ENCODE measurements at regions not wholly inside any gene's neighbourhood (a gene's known extent, or its start where the extent isn't known, plus 50 kb on each side); places are given as distances from the start of the nearest gene placed in this dataset.

DNA sequence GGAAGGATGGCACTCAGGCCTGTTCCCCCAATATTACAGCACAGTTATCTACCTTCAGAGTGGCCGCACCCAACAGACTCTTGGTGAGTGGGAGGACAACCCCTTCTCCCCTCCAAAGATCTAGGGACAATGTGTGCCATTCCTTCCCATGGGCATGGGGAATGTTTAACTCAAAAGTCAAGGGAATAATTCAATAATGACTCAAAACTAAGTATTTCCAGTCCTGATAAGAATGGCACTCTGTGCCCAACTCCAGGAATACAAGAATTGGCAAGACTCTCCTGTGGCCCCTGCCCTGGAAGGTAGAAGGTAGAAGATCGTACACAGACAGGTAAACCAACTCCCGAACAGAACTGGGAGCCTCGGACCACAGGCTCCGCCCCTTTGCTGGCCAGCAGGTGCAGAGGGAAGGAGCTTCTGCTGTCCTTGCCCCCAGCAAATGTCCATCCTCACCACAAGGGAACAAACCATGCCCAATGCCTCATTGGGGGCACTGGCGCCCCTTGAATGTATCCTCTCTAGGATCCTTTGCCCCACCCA, 514.0 kb downstream of the NPHP4 start:
- WGBS (ENCODE audit: insufficient coverage, low coverage, low lambda C conversion rate, missing lambda C conversion rate) = 67% methylated on average over 1 of the region's 6 CpGs
- Histone ChIP-seq H3K4me1 (no peaks in the 10 kb centered on the region), H3K4me3 (no peak overlapping the region), H3K9me3 (no peaks in the 10 kb centered on the region), H3K27ac (no peak overlapping the region), H3K36me3 (no peaks in the 10 kb centered on the region), H3K27me3 (no peaks in the 10 kb centered on the region)
- no peak for DNase-seq
- ATAC-seq = no peak
- intact Hi-C loops (cut with DNase I) = no loop called here
- no peak for TF ChIP-seq POLR2A (IDR thresholded peaks at IDR 0.05)
- TF ChIP-seq, protein P1, sequence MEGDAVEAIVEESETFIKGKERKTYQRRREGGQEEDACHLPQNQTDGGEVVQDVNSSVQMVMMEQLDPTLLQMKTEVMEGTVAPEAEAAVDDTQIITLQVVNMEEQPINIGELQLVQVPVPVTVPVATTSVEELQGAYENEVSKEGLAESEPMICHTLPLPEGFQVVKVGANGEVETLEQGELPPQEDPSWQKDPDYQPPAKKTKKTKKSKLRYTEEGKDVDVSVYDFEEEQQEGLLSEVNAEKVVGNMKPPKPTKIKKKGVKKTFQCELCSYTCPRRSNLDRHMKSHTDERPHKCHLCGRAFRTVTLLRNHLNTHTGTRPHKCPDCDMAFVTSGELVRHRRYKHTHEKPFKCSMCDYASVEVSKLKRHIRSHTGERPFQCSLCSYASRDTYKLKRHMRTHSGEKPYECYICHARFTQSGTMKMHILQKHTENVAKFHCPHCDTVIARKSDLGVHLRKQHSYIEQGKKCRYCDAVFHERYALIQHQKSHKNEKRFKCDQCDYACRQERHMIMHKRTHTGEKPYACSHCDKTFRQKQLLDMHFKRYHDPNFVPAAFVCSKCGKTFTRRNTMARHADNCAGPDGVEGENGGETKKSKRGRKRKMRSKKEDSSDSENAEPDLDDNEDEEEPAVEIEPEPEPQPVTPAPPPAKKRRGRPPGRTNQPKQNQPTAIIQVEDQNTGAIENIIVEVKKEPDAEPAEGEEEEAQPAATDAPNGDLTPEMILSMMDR (IDR thresholded peaks at IDR 0.05) = no peak

DNA sequence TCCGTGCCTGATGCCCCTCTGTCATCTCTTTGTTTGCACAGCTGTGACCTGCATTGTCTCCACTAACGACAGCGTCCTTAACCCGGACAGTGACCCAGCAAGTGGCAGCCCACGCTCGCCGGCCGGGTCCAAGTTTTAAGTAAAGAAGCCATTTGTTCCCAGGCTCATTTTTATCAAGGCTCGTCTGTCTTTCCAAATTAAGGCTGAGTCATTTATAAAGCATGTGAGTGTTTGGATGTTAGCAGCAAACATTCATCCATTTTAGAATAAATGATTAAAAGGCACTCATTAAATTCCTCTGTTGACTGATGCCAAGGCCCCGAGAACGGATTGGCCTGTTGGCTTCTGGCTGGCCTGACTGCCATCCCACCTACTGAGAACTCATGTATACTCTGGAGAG, 514.5 kb downstream of the NPHP4 start:
- no peak for ATAC-seq
- Histone ChIP-seq H3K9me3 (no peaks in the 10 kb centered on the region), H3K4me3 (no peak overlapping the region), H3K4me1 (no peaks in the 10 kb centered on the region), H3K27me3 (no peaks in the 10 kb centered on the region), H3K27ac (no peak overlapping the region), H3K36me3 (no peaks in the 10 kb centered on the region)
- 40% methylated on average over 11 of the region's 11 CpGs for WGBS (ENCODE audit: insufficient coverage, low coverage, low lambda C conversion rate, missing lambda C conversion rate)
- no peak for DNase-seq
- TF ChIP-seq POLR2A (IDR thresholded peaks at IDR 0.05) = no peak
- TF ChIP-seq, protein P1 (IDR thresholded peaks at IDR 0.05) = no peak
- intact Hi-C loops (cut with DNase I) = no loop called here

DNA sequence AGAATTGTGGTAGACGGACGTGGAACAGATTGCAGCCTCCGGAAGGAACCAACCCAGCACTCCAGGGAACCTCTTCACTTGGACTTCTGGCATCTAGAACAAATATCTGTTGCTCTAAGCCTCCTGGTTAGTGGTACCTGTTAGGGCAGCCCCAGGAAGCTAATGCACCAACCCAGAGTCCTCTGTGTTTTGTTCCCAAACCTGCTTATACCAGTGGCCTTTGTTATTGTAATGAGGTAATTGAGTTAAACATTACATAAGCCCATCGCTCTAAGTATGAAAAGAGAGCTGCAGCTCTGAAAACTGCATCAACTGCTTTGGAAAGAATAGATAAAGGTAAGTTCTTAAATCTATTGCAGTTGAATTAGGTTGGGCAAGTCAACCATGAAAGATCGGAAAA, 516.7 kb downstream of the NPHP4 start:
- H3K27ac ChIP-seq = no peak overlapping the region
- DNase-seq (no peak), ATAC-seq (no peak)
- H3K36me3 ChIP-seq = no peaks in the 10 kb centered on the region
- 67% methylated on average over 2 of the region's 5 CpGs for WGBS (ENCODE audit: insufficient coverage, low coverage, low lambda C conversion rate, missing lambda C conversion rate)
- H3K4me1 ChIP-seq = no peaks in the 10 kb centered on the region
- no peaks in the 10 kb centered on the region for H3K9me3 ChIP-seq
- H3K27me3 ChIP-seq = no peaks in the 10 kb centered on the region
- TF ChIP-seq, protein P1 (IDR thresholded peaks at IDR 0.05) = no peak
- TF ChIP-seq POLR2A (IDR thresholded peaks at IDR 0.05) = no peak
- intact Hi-C loops (cut with DNase I) = no loop called here
- no peak overlapping the region for H3K4me3 ChIP-seq

DNA sequence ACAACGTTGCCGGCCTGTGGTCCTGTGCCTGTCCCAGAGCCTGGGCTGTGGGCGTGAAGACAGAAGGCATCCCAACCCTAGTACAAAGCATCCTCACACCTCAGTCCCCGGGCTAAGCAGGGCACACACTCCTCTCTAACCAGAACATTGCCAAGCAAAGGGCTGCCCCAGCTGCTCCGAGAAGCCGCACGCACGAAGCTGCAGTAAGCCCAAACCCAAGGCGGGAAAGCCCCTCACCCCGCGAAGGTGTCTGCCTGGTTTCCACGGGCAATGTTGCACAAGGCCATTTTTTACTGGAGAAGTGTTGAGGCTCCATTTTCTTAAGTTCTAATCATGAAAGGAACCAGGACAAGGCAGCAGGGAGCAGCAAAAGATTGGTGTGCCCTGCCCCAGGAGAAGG, 519.0 kb downstream of the NPHP4 start:
- H3K4me1 ChIP-seq = no peaks in the 10 kb centered on the region
- no peak overlapping the region for H3K4me3 ChIP-seq
- DNase-seq = no peak
- intact Hi-C loops (cut with DNase I) = no loop called here
- TF ChIP-seq, protein P1 (IDR thresholded peaks at IDR 0.05) = no peak
- TF ChIP-seq POLR2A (IDR thresholded peaks at IDR 0.05) = no peak
- H3K9me3 ChIP-seq = no peaks in the 10 kb centered on the region
- H3K36me3 ChIP-seq = no peaks in the 10 kb centered on the region
- ATAC-seq = no peak
- no peak overlapping the region for H3K27ac ChIP-seq
- 73% methylated on average over 4 of the region's 12 CpGs for WGBS (ENCODE audit: insufficient coverage, low coverage, low lambda C conversion rate, missing lambda C conversion rate)
- no peaks in the 10 kb centered on the region for H3K27me3 ChIP-seq

DNA sequence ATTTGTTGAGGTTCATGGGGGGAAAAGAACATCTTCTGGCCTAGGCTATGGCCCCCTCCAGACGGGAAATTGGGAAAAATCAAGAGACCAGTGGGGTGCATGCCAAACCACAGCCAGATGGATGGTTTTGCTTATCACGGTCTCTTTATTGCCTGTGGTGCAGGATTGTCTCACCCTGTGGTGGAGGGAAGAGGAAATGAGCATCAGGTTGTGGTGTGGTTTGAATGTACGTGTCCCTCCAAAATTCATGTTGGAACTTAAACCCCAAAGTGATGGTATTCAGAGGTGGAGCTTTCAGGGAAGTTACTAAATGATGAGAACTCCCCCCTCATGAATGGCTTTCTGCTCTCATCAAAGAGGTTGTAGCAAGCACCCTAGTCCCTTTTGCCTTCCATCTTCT, 525.7 kb downstream of the NPHP4 start:
- no peaks in the 10 kb centered on the region for H3K36me3 ChIP-seq
- TF ChIP-seq POLR2A (IDR thresholded peaks at IDR 0.05) = no peak
- TF ChIP-seq, protein P1 (IDR thresholded peaks at IDR 0.05) = no peak
- WGBS (ENCODE audit: insufficient coverage, low coverage, low lambda C conversion rate, missing lambda C conversion rate) = 24% methylated on average over 3 of the region's 3 CpGs
- H3K4me3 ChIP-seq = no peak overlapping the region
- no peaks in the 10 kb centered on the region for H3K27me3 ChIP-seq
- H3K9me3 ChIP-seq = no peaks in the 10 kb centered on the region
- no peak for ATAC-seq
- no peak overlapping the region for H3K27ac ChIP-seq
- no peaks in the 10 kb centered on the region for H3K4me1 ChIP-seq
- intact Hi-C loops (cut with DNase I) = no loop called here
- no peak for DNase-seq

Data from right lobe of liver (tissue), 6 donors.